Chondrocyte (in vitro differentiated cells): ENCODE measurements at regions not wholly inside any gene's neighbourhood (a gene's known extent, or its start where the extent isn't known, plus 50 kb on each side); places are given as distances from the start of the nearest gene placed in this dataset.

Experiments used
- DNase-seq: peaks from one replicate; pipeline ENCODE4 v3.0.0; 2021; ENCODE audit warnings: mixed read lengths, low spot score
- H3K27ac Mint-ChIP-seq: one replicate; pipeline ENCODE4 v1.8.0; 2021; ENCODE audit warnings: mild to moderate bottlenecking, moderate library complexity, mixed read lengths; ENCODE audit not compliant: unreplicated experiment
- H3K27me3 Mint-ChIP-seq: 2 replicates; pipeline ENCODE4 v1.8.0; 2021; ENCODE audit warnings: low read depth, mixed read lengths
- H3K36me3 Mint-ChIP-seq: 2 replicates; pipeline ENCODE4 v1.8.0; 2021; ENCODE audit warnings: low read depth, mixed read lengths
- H3K4me1 Mint-ChIP-seq: 2 replicates; pipeline ENCODE4 v1.8.0; 2021; ENCODE audit warnings: low read depth, mild to moderate bottlenecking, mixed read lengths
- H3K4me3 Mint-ChIP-seq: one replicate; pipeline ENCODE4 v1.8.0; 2021; ENCODE audit warnings: mild to moderate bottlenecking, moderate library complexity, mixed read lengths; ENCODE audit not compliant: unreplicated experiment
- H3K9me3 Mint-ChIP-seq: 2 replicates; pipeline ENCODE4 v1.8.0; 2021; ENCODE audit warnings: low read depth, mixed read lengths
- TF ChIP-seq, protein P1 (sequence below): fragments of 200-600 bp; sonication (generic); IDR thresholded peaks from 2 replicates; pipeline ENCODE4 v1.5.0; 2021; ENCODE audit warnings: antibody characterized with exemption, mild to moderate bottlenecking, moderate library complexity

GRCh38 chrX:116667346-116668134, 204.8 kb upstream of the CT83 start:
- H3K9me3 Mint-ChIP-seq = no peaks in the 10 kb centered on the region
- TF ChIP-seq, protein P1, sequence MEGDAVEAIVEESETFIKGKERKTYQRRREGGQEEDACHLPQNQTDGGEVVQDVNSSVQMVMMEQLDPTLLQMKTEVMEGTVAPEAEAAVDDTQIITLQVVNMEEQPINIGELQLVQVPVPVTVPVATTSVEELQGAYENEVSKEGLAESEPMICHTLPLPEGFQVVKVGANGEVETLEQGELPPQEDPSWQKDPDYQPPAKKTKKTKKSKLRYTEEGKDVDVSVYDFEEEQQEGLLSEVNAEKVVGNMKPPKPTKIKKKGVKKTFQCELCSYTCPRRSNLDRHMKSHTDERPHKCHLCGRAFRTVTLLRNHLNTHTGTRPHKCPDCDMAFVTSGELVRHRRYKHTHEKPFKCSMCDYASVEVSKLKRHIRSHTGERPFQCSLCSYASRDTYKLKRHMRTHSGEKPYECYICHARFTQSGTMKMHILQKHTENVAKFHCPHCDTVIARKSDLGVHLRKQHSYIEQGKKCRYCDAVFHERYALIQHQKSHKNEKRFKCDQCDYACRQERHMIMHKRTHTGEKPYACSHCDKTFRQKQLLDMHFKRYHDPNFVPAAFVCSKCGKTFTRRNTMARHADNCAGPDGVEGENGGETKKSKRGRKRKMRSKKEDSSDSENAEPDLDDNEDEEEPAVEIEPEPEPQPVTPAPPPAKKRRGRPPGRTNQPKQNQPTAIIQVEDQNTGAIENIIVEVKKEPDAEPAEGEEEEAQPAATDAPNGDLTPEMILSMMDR = no peak
- no peaks in the 10 kb centered on the region for H3K4me1 Mint-ChIP-seq
- H3K4me3 Mint-ChIP-seq = no peak overlapping the region
- peak; percentile 54 for DNase-seq
- H3K36me3 Mint-ChIP-seq = no peaks in the 10 kb centered on the region
- no peaks in the 10 kb centered on the region for H3K27me3 Mint-ChIP-seq
- no peak overlapping the region for H3K27ac Mint-ChIP-seq

DNA sequence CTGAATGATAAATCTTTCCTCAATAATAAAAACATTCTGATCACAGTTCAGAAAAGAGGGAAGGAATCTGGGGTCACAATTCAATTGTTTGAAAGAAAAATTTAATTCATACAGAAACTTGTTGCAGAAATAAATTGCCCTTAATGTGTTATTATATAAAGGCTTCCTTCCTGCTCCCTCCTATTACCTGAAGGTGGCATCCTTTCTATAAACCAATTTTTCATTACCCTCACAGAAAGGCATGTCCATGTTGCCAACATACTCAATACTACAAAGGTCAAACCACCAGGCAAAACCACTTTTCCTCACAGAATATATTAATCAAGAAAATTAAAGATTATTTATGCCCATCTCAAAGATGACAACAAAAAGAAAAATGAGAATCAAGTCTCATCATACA, 194.3 kb upstream of the CT83 start:
- no peak overlapping the region for H3K4me3 Mint-ChIP-seq
- H3K4me1 Mint-ChIP-seq = no peaks in the 10 kb centered on the region
- H3K9me3 Mint-ChIP-seq = peaks cover 13% of the 10 kb centered on the region
- DNase-seq = no peak
- no peaks in the 10 kb centered on the region for H3K27me3 Mint-ChIP-seq
- H3K36me3 Mint-ChIP-seq = no peaks in the 10 kb centered on the region
- H3K27ac Mint-ChIP-seq = no peak overlapping the region
- TF ChIP-seq, protein P1 = no peak

GRCh38 chrX:116628464-116628863, 165.7 kb upstream of the CT83 start:
- Mint-ChIP-seq H3K36me3 (no peaks in the 10 kb centered on the region), H3K27ac (no peak overlapping the region), H3K27me3 (no peaks in the 10 kb centered on the region), H3K4me1 (no peaks in the 10 kb centered on the region), H3K4me3 (no peak overlapping the region), H3K9me3 (peaks cover 22% of the 10 kb centered on the region)
- TF ChIP-seq, protein P1 = no peak
- no peak for DNase-seq

DNA sequence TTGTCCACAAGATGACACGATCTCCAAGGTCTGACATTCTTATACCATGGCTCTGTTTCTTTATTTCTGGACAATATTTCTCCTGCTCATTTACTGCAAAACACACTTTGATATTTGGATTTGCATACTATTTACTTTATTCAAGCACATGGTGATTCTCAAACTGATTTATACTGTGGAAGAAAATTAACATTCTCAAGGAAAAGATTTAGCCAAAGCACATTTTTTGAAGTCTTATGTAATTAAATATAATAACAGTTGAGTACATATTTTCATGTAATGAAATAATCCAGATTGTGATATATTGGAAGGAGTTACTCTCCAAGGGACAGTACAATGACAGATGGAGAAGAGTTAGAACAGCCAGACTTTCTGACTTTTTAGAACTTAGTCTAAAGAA, 155.8 kb upstream of the CT83 start:
- Mint-ChIP-seq H3K9me3 (peaks cover 3% of the 10 kb centered on the region), H3K36me3 (no peaks in the 10 kb centered on the region), H3K27me3 (no peaks in the 10 kb centered on the region), H3K4me1 (no peaks in the 10 kb centered on the region), H3K4me3 (no peak overlapping the region), H3K27ac (no peak overlapping the region)
- TF ChIP-seq, protein P1 = no peak
- no peak for DNase-seq

GRCh38 chrX:116607776-116608175, 145.0 kb upstream of the CT83 start:
- H3K27me3 Mint-ChIP-seq = no peaks in the 10 kb centered on the region
- no peak for DNase-seq
- no peak overlapping the region for H3K27ac Mint-ChIP-seq
- no peaks in the 10 kb centered on the region for H3K4me1 Mint-ChIP-seq
- no peak overlapping the region for H3K4me3 Mint-ChIP-seq
- no peaks in the 10 kb centered on the region for H3K36me3 Mint-ChIP-seq
- peaks cover 20% of the 10 kb centered on the region for H3K9me3 Mint-ChIP-seq
- TF ChIP-seq, protein P1 = no peak
